ENCODE measurements at regions not wholly inside any gene's neighbourhood (a gene's known extent, or its start where the extent isn't known, plus 50 kb on each side); places are given as distances from the start of the nearest gene placed in this dataset.

GRCh38 chr1:164137273-164137925, 421.6 kb upstream of the PBX1 start:
- TF ChIP-seq, protein P1, sequence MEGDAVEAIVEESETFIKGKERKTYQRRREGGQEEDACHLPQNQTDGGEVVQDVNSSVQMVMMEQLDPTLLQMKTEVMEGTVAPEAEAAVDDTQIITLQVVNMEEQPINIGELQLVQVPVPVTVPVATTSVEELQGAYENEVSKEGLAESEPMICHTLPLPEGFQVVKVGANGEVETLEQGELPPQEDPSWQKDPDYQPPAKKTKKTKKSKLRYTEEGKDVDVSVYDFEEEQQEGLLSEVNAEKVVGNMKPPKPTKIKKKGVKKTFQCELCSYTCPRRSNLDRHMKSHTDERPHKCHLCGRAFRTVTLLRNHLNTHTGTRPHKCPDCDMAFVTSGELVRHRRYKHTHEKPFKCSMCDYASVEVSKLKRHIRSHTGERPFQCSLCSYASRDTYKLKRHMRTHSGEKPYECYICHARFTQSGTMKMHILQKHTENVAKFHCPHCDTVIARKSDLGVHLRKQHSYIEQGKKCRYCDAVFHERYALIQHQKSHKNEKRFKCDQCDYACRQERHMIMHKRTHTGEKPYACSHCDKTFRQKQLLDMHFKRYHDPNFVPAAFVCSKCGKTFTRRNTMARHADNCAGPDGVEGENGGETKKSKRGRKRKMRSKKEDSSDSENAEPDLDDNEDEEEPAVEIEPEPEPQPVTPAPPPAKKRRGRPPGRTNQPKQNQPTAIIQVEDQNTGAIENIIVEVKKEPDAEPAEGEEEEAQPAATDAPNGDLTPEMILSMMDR (IDR thresholded peaks at IDR 0.05), result no peak
- no peak for TF ChIP-seq POLR2A (IDR thresholded peaks at IDR 0.05)

All from Peyer's patch (tissue), 4 donors.